Skin of body (tissue), 1 donor: ENCODE measurements at regions not wholly inside any gene's neighbourhood (a gene's known extent, or its start where the extent isn't known, plus 50 kb on each side); places are given as distances from the start of the nearest gene placed in this dataset.
"Not testable (repeated sequence)": the region's sequence is repeated elsewhere in the genome, so short reads cannot be mapped to it uniquely, and the experiment has no call there.

ENCODE experiments used
- DNase-seq: peaks from one replicate; lab custom pipeline; 2025; lab: John Stamatoyannopoulos, UW

GRCh38 chr1:242912855-242913254, 342.2 kb downstream of the CEP170 start:
- not testable (repeated sequence) for DNase-seq

- not testable (repeated sequence) for DNase-seq
These were observed 354.5 kb downstream of the CEP170 start for GRCh38 chr1:242900558-242900957.

DNA sequence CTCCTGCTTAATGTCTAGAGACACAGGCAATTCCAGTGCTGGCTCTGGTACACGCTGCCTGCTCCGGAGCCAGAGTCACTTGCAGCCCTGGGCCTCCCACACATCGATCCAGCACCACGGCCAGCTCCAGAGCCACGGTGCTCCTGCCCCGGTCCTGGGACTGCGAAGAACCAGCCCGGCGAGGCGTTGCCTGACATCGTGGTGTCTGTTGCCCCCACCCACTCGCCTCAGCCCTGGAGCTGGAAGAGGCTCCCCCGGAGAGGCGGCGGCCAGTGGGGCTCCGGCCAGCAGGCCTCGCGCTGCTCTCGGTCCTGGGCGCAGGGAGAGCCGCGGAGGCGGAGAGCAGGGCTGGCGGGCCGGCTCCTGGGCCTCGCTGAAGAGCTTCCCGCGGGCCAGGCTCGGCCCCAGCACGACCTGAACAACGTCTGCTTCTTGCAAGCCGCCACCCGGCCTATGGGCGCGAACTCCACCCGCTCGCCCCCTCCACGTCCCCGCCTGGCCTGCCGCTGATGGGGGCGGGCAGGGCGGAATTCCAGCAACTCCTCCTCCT, 364.8 kb downstream of the CEP170 start:
- no peak for DNase-seq

DNA sequence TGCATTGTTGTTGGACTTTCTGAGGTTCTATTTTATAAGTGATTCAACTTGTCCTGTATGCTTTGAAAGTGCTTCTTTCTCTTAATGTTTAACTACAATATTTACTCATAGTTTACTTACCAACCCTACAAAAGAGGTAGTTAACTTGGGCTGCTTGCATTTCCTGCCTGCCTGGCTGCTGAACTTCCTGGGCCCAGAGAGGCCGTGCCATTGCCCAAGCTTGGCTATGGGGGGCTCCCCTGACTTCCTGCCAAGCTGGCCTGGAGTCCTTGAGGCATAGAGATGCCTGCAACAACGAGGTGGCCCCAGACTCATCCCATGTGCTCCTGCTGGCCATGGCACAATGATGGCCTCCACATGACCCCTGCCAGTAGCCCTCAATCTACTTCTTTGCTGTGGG, 361.6 kb upstream of the PLD5 start:
- no peak for DNase-seq

GRCh38 chr1:242880022-242880421, 355.5 kb upstream of the PLD5 start:
- DNase-seq: not testable (repeated sequence)

DNA sequence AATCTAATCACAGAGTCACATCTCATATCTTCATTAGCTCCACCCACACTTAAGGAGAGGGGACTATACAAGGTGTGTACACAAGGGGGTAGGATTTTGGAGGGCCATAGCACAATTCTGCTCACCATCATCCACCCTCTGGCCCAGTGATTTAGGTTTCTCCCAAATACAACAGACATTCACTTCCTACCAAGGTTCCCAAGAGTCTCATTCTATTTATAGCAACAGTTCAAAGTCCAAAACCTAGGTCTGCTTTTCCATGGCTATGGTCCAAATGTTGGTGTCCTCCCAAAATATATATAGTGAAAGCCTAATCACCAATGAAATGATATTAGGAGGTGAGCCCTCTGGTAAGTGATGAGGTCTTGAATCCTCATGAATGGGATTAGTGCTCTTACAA, 353.2 kb upstream of the PLD5 start:
- DNase-seq: no peak

DNA sequence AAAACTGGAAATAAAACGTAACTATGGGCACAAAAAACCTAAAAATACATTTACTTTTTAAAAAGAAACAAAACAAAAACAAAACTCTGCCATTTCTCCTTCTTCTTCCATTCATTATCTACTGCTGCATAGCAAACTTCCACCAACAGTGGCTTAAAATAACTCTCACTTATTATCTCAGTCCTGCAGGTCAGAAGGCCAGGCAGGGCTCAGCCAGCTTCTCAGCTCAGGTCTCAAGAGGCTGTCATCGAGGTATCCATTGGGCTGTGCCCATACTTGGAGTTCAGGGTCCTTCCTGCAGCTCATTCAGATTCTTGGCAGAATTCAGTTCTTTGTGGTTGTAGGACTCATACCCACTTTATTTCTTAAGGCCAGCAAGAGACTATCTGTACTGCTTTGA, 352.7 kb upstream of the PLD5 start:
- no peak for DNase-seq

GRCh38 chr1:242876030-242876429, 351.5 kb upstream of the PLD5 start:
- peak; percentile 1 for DNase-seq

DNA sequence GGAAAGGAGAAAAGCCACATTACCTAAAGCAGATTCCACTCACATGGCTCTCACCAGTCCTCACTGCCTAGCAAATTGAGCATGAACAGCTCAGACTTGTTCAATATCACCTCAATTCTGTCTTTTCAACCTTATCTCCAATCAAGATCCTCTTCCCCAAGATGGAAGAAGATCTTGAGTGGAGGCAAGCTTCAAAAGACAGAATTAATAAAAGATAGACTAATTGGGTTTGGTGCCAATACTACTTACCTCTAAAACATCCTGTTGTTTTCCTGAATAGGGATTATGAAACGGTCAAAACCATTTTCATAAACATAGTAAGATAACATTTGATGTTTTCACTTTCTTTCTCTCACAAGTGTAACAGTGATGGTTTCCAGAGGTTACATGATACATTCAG, 349.2 kb upstream of the PLD5 start:
- DNase-seq: no peak

GRCh38 chr1:242872521-242872920, 348.0 kb upstream of the PLD5 start:
- no peak for DNase-seq

GRCh38 chr1:242871471-242872030, 347.1 kb upstream of the PLD5 start:
- DNase-seq: no peak

DNA sequence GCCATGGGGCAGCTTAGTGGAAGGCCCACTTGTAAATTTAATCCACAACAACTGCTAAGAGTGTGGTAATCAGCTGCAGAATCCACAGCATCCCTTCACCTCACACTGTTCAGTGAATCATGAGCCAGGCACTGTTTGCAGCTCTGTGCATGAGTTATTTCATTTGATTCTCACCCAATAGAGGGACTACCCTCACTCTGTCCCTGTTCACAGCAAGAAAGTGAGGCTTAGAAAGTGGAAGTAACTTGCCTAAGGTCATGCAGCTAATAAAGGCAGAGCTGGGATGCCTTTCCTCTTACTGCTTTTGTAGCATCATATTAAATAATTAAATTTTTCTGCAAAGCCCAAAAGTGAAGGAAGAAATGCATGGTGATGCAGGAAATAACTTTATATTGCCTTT, 346.5 kb upstream of the PLD5 start:
- no peak for DNase-seq

- no peak for DNase-seq
These were observed 331.8 kb upstream of the PLD5 start for GRCh38 chr1:242856289-242856688.

DNA sequence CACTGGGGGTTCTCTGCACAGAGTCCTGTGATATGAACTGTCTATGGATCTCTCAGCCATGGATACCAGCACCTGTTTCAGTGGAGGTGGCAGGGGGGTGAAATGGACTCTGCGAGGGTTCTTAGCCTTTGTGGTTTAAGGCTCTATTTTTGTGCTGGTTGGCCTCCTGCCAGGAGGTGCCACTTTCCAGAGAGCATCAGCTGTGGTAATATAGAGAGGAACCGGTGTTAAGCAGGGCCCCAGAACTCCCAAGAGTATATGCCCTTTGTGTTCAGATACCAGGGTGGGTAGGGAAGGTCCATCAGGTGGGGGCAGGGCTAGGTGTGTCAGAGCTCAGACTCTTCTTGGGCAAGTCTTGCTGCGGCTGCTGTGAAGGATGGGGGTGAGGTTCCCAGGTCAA, 330.0 kb upstream of the PLD5 start:
- no peak for DNase-seq

DNA sequence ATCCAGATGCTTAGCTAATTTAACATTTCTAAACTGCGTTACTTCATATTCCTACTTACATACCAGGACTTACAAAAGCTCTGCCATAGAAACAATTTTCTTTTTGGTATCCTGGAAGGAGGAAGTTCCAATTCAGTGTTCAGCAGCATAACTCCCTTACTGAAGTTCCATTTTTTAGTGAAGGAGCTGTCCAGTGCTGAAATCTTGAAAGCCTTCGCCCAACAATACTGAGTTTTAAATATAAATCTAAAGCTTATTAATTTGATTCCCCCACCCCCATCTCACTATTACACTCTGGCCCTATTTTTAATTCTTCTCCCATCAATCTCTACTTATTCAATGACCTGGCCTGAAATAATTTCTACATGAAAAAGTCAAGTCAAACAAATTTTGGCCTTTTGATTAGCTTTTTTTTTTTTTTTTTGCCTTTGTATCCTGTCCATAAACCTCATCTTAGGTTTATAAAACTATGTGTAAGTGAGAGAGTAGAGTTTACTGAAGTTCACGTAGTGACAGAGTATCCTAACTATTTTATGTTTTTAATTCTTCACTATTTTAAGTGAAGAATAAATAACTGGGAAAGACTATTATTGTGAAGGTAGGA, 323.0 kb upstream of the PLD5 start:
- no peak for DNase-seq

DNA sequence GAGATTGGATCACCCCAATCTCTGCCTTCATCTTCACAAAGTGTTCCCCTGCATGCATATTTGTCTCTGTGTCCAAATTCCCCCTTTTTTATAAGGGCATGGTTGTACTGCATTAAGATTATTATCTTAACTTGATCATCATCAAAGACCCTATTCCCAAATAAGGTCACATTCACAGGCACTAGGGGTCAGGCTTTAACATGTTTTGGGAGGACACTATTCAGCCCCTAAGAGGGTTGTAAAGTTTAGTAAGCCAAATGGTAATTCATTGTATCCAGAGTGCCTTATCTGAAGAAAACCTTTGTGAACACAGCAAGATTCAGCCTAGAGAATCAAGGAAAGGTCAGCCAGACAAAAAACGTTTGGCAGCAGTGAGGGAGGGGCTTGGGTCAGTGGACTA, 317.6 kb upstream of the PLD5 start:
- DNase-seq: no peak

- no peak for DNase-seq
These were observed 314.6 kb upstream of the PLD5 start for GRCh38 chr1:242839101-242839500.

- DNase-seq: no peak
These were observed 311.9 kb upstream of the PLD5 start for GRCh38 chr1:242836423-242836822.

GRCh38 chr1:242828828-242829227, 304.3 kb upstream of the PLD5 start:
- no peak for DNase-seq

GRCh38 chr1:242828199-242828598, 303.7 kb upstream of the PLD5 start:
- no peak for DNase-seq

GRCh38 chr1:242827538-242827937, 303.0 kb upstream of the PLD5 start:
- no peak for DNase-seq

- no peak for DNase-seq
These were observed 302.3 kb upstream of the PLD5 start for GRCh38 chr1:242826701-242827336.

GRCh38 chr1:242824435-242824834, 299.9 kb upstream of the PLD5 start:
- DNase-seq: no peak
